ENCODE measurements at regions not wholly inside any gene's neighbourhood (a gene's known extent, or its start where the extent isn't known, plus 50 kb on each side); places are given as distances from the start of the nearest gene placed in this dataset.

DNA sequence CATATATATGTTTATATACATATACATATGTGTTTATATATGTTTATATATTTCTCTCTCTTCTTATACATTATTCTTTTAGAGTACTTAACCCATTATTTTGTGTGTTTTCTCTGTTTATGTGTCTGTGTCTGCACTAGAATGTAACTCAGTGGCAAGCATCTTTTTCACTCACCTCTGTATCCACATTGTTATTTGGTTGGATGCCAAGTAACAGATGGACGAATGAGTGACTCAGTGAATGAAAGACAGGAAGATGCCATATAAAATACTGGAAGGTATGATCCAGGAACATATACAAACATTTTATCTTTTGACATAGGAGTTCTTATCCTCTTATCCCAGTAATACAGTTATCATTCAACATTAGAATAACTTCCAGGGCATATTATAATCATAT, 684.8 kb downstream of the RNF144A start:
- TF ChIP-seq ZNF79 (CRISPR knock-in tag; IDR thresholded peaks at IDR 0.05; ENCODE audit: low read depth) = no peak
- no peak for TF ChIP-seq CBX1 (IDR thresholded peaks at IDR 0.05; ENCODE audit: low read depth)
- TF ChIP-seq JUND (IDR thresholded peaks at IDR 0.05; ENCODE audit: borderline replicate concordance, low read depth, low read length) = no peak
- TF ChIP-seq JUND (tag; IDR thresholded peaks at IDR 0.05; ENCODE audit: borderline replicate concordance, low read depth, low read length) = no peak
- no peak for TF ChIP-seq HDAC8 (tag; IDR thresholded peaks at IDR 0.05)
- no peak for TF ChIP-seq SIN3B (IDR thresholded peaks at IDR 0.05; ENCODE audit: low read depth)
- TF ChIP-seq, protein P1, sequence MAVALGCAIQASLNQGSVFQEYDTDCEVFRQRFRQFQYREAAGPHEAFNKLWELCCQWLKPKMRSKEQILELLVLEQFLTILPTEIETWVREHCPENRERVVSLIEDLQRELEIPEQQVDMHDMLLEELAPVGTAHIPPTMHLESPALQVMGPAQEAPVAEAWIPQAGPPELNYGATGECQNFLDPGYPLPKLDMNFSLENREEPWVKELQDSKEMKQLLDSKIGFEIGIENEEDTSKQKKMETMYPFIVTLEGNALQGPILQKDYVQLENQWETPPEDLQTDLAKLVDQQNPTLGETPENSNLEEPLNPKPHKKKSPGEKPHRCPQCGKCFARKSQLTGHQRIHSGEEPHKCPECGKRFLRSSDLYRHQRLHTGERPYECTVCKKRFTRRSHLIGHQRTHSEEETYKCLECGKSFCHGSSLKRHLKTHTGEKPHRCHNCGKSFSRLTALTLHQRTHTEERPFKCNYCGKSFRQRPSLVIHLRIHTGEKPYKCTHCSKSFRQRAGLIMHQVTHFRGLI (CRISPR knock-in tag; IDR thresholded peaks at IDR 0.05) = no peak
- no peak for TF ChIP-seq ZKSCAN8 (CRISPR knock-in tag; IDR thresholded peaks at IDR 0.05)
- TF ChIP-seq, protein P2, sequence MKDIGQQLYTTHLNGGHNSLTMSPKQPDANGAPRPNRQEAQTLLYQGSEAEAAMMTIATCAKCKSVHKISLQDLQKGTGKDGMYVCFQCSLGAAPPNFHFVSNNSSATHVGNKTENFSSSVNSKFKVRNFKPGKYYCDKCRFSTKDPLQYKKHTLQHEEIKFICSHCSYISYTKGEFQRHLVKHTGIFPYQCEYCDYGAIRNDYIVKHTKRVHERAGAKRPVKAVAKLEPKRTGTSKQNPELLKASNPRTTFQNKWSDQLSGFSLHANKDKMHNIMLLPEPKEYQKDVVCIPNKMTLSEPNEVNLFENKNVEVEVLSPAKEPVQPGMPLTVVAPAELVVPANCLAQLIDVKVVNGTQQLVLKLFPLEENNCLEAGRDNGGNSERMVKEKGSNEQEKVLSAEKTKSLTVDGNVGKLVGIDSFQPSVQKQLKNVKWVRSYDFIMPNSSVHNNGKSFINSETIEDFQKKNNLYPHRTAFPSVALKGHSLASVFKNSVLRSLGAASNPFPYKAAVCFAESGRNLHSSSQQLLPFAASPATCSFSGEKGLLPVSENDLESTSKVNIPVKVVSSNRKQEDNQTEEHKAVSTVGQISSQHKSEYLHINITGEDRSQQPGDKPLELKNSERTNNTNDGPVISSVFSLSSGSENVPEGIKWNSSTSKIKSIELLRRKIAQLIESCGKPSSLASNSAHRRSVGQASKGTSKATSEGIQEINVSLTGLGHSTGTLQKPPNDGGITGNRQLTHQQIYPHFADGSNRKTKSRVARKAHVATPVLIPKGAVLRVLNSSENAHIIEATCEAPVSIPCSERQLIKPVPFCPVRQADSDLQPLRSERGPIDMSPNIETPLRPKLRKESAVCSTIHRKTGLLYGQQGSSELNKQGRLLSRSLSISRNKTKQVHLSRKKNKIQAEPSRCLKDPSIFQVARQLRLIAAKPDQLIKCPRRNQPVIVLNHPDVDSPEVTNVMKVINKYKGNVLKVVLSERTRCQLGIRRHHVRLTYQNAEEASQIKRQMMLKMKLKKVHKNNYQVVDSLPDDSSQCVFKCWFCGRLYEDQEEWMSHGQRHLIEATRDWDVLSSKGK (CRISPR knock-in tag; IDR thresholded peaks at IDR 0.05) = no peak
- no peak for TF ChIP-seq TAF15 (IDR thresholded peaks at IDR 0.05; ENCODE audit: low read depth, low read length)
- TF ChIP-seq, protein P3, sequence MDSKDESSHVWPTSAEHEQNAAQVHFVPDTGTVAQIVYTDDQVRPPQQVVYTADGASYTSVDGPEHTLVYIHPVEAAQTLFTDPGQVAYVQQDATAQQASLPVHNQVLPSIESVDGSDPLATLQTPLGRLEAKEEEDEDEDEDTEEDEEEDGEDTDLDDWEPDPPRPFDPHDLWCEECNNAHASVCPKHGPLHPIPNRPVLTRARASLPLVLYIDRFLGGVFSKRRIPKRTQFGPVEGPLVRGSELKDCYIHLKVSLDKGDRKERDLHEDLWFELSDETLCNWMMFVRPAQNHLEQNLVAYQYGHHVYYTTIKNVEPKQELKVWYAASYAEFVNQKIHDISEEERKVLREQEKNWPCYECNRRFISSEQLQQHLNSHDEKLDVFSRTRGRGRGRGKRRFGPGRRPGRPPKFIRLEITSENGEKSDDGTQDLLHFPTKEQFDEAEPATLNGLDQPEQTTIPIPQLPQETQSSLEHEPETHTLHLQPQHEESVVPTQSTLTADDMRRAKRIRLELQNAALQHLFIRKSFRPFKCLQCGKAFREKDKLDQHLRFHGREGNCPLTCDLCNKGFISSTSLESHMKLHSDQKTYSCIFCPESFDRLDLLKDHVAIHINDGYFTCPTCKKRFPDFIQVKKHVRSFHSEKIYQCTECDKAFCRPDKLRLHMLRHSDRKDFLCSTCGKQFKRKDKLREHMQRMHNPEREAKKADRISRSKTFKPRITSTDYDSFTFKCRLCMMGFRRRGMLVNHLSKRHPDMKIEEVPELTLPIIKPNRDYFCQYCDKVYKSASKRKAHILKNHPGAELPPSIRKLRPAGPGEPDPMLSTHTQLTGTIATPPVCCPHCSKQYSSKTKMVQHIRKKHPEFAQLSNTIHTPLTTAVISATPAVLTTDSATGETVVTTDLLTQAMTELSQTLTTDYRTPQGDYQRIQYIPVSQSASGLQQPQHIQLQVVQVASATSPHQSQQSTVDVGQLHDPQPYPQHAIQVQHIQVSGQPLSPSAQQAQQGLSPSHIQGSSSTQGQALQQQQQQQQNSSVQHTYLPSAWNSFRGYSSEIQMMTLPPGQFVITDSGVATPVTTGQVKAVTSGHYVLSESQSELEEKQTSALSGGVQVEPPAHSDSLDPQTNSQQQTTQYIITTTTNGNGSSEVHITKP (IDR thresholded peaks at IDR 0.05; ENCODE audit: partially characterized antibody) = no peak
- TF ChIP-seq ZNF584 (CRISPR knock-in tag; IDR thresholded peaks at IDR 0.05; ENCODE audit: low read depth) = no peak
- TF ChIP-seq, protein P4, sequence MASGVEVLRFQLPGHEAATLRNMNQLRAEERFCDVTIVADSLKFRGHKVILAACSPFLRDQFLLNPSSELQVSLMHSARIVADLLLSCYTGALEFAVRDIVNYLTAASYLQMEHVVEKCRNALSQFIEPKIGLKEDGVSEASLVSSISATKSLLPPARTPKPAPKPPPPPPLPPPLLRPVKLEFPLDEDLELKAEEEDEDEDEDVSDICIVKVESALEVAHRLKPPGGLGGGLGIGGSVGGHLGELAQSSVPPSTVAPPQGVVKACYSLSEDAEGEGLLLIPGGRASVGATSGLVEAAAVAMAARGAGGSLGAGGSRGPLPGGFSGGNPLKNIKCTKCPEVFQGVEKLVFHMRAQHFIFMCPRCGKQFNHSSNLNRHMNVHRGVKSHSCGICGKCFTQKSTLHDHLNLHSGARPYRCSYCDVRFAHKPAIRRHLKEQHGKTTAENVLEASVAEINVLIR (CRISPR knock-in tag; IDR thresholded peaks at IDR 0.05) = no peak
- TF ChIP-seq CHD1 (IDR thresholded peaks at IDR 0.05; ENCODE audit: low read length) = no peak
- no peaks in the 10 kb centered on the region for H3K4me1 ChIP-seq (replicated peaks in 1 of 2; ENCODE audit: control insufficient read depth in 2 of 2, insufficient read depth in 2 of 2, low read length in 2 of 2)
- FAIRE-seq (no peak), ATAC-seq (no peak), DNase-seq (ENCODE audit: extremely low read depth in 1 of 4, low spot score in 3 of 4) (no peak)
- intact Hi-C loops (cut with micrococcal nuclease) (no loop called here), in situ Hi-C loops (cut with MboI) (no loop called here)
- H3K4me3 ChIP-seq = no peak overlapping the region
- no peak overlapping the region for H3K9ac ChIP-seq (ENCODE audit: insufficient read depth in 1 of 2, low read depth in 2 of 2, low read length in 2 of 2)
- WGBS (ENCODE audit: insufficient coverage, low coverage, missing lambda C conversion rate) = 0% methylated on average over 1 of the region's 1 CpG
- H4K20me1 ChIP-seq (replicated peaks; ENCODE audit: control insufficient read depth, insufficient read depth, low read length) = no peaks in the 10 kb centered on the region
- no peak overlapping the region for H2AFZ ChIP-seq (ENCODE audit: low read depth, low read length)
- no peaks in the 10 kb centered on the region for H3K9me3 ChIP-seq (replicated peaks; ENCODE audit: control insufficient read depth, insufficient read depth, low read depth, low read length)
- no peak overlapping the region for H3K27ac ChIP-seq (ENCODE audit: extremely low read depth, low read depth, low read length)
- H3K36me3 ChIP-seq (ENCODE audit: control insufficient read depth, insufficient read depth, low read length) = no peaks in the 10 kb centered on the region
- H3K79me2 ChIP-seq (ENCODE audit: control insufficient read depth, insufficient read depth, low read length) = no peaks in the 10 kb centered on the region
- ChIA-PET POLR2A (no interaction called here), CTCF (ENCODE audit: low intra/inter-chr PET ratio) (no interaction called here)
- no peaks in the 10 kb centered on the region for H3K27me3 ChIP-seq (ENCODE audit: control insufficient read depth in 2 of 2, insufficient read depth in 2 of 2, low read length in 2 of 2)
- BruUV-seq (replicated peaks) = no TSS peak
- no peaks in the 10 kb centered on the region for H3K9me1 ChIP-seq (ENCODE audit: control insufficient read depth, insufficient read depth, low read length)
- H3K4me2 ChIP-seq (ENCODE audit: insufficient read depth, low read length) = no peak overlapping the region

Measured in K562 (cell line).